GM21515 (cell line): ENCODE measurements at regions not wholly inside any gene's neighbourhood (a gene's known extent, or its start where the extent isn't known, plus 50 kb on each side); places are given as distances from the start of the nearest gene placed in this dataset.
A peak's percentile ranks its signal among the peaks of the same experiment; 100 is the strongest.

Experiments
- ATAC-seq: cut with Tn5 transposase; IDR thresholded peaks from one replicate; pipeline ENCODE4 v1.9.1; 2021; ENCODE audit not compliant: unreplicated experiment

- no peak for ATAC-seq
Measured at GRCh38 chr21:15149600-15150224, 84.9 kb upstream of the NRIP1 start.

- ATAC-seq = no peak
Measured at GRCh38 chr21:15151385-15152103, 86.7 kb upstream of the NRIP1 start.

GRCh38 chr21:15152591-15152990, 87.8 kb upstream of the NRIP1 start:
- no peak for ATAC-seq

GRCh38 chr21:15159382-15160020, 94.7 kb upstream of the NRIP1 start:
- peak; percentile 83 for ATAC-seq

GRCh38 chr21:15160136-15160535, 95.3 kb upstream of the NRIP1 start:
- ATAC-seq = no peak

GRCh38 chr21:15162921-15163320, 98.1 kb upstream of the NRIP1 start:
- ATAC-seq = no peak

GRCh38 chr21:15164273-15164672, 99.5 kb upstream of the NRIP1 start:
- ATAC-seq = no peak

- ATAC-seq = no peak
Measured at GRCh38 chr21:15164678-15165303, 100.0 kb upstream of the NRIP1 start.

- no peak for ATAC-seq
Measured at GRCh38 chr21:15170614-15171013, 105.8 kb upstream of the NRIP1 start.

- no peak for ATAC-seq
Measured at GRCh38 chr21:15171546-15171945, 106.7 kb upstream of the NRIP1 start.

- no peak for ATAC-seq
Measured at GRCh38 chr21:15172963-15173362, 108.2 kb upstream of the NRIP1 start.

- no peak for ATAC-seq
Measured at GRCh38 chr21:15174923-15175322, 110.1 kb upstream of the NRIP1 start.

- ATAC-seq = no peak
Measured at GRCh38 chr21:15182731-15183130, 117.9 kb upstream of the NRIP1 start.

- no peak for ATAC-seq
Measured at GRCh38 chr21:15183813-15184257, 119.0 kb upstream of the NRIP1 start.

- no peak for ATAC-seq
Measured at GRCh38 chr21:15190412-15190811, 125.6 kb upstream of the NRIP1 start.

GRCh38 chr21:15190837-15191236, 126.0 kb upstream of the NRIP1 start:
- ATAC-seq = no peak

- no peak for ATAC-seq
Measured at GRCh38 chr21:15191342-15191741, 126.5 kb upstream of the NRIP1 start.

- no peak for ATAC-seq
Measured at GRCh38 chr21:15192243-15192642, 127.4 kb upstream of the NRIP1 start.

- no peak for ATAC-seq
Measured at GRCh38 chr21:15193937-15194336, 129.1 kb upstream of the NRIP1 start.

GRCh38 chr21:15195104-15195503, 130.3 kb upstream of the NRIP1 start:
- no peak for ATAC-seq

GRCh38 chr21:15195768-15196167, 131.0 kb upstream of the NRIP1 start:
- no peak for ATAC-seq

GRCh38 chr21:15197696-15198095, 132.9 kb upstream of the NRIP1 start:
- no peak for ATAC-seq
